ENCODE measurements at regions not wholly inside any gene's neighbourhood (a gene's known extent, or its start where the extent isn't known, plus 50 kb on each side); places are given as distances from the start of the nearest gene placed in this dataset.

DNA sequence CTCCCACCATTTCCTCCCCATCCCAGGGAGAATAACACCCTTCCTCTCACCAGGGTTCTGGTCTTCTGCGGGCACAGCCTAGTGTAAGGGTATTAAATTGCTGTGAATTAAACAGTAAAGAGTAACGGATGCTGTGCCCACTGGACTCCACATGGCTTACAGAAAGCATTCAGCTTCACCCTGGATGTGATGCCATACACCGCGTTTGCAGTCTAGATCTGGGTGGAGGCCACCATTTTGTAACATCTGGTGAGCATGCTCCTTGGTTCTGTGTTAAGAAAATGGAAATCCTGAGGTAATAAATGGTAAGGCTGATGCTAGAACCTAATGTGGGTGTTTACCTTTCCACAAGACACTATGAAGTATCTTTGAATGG, 331.8 kb upstream of the B3GAT1 start:
- Histone ChIP-seq H3K14ac (ENCODE audit: insufficient read length) (no peak overlapping the region), H3K9ac (replicated peaks in 1 of 4; ENCODE audit: extremely low read depth in 1 of 4, low read depth in 3 of 4, low read length in 3 of 4) (no peak overlapping the region), H4K91ac (replicated peaks; ENCODE audit: insufficient read length, low read length) (no peak overlapping the region), H3K36me3 (ENCODE audit: control insufficient read depth in 2 of 4, insufficient read depth in 4 of 4, low read length in 3 of 4) (no peaks in the 10 kb centered on the region), H2BK20ac (ENCODE audit: low read length) (no peak overlapping the region), H3K56ac (replicated peaks; ENCODE audit: insufficient read length, low read depth, low read length) (no peak overlapping the region), H3K23me2 (ENCODE audit: low read depth, low read length) (peaks cover 21% of the 10 kb centered on the region), H4K8ac (ENCODE audit: extremely low read depth, insufficient read depth, low read length) (no peak overlapping the region), H3K18ac (ENCODE audit: extremely low read depth, low read length) (no peak overlapping the region), H2AFZ (ENCODE audit: low read length) (no peak overlapping the region), H3K79me2 (ENCODE audit: control insufficient read depth in 1 of 2, insufficient read depth in 2 of 2, low read length in 2 of 2) (no peaks in the 10 kb centered on the region), H4K5ac (ENCODE audit: insufficient read length, low read depth, low read length) (no peak overlapping the region), H3K79me1 (ENCODE audit: low read depth, low read length) (0 out of 2 replicates have a peak, but pooled peaks cover 3% of the 10 kb centered on the region), H2AK5ac (ENCODE audit: low read depth, low read length) (no peak overlapping the region), H3K4me1 (replicated peaks in 1 of 4; ENCODE audit: control insufficient read depth in 3 of 4, insufficient read depth in 4 of 4, low read length in 3 of 4) (no peaks in the 10 kb centered on the region), H3K27me3 (replicated peaks in 1 of 4; ENCODE audit: control insufficient read depth in 3 of 4, extremely low read depth in 1 of 4, insufficient read depth in 3 of 4, low read length in 3 of 4) (peaks cover 0 to 2% (median 0%) of the 10 kb centered on the region in 4 experiments; a peak in 1 of 7 replicates), H4K20me1 (replicated peaks in 1 of 2; ENCODE audit: control insufficient read depth in 1 of 2, insufficient read depth in 2 of 2, low read length in 2 of 2) (peaks cover 0 to 8% of the 10 kb centered on the region in 2 experiments), H3K4me2 (ENCODE audit: insufficient read depth in 1 of 2, low read depth in 2 of 2, low read length in 2 of 2) (no peak overlapping the region), H3K9me3 (ENCODE audit: insufficient read depth in 2 of 2, low read depth in 1 of 2, low read length in 1 of 2) (peaks cover 14% of the 10 kb centered on the region in 2 experiments), H2BK120ac (replicated peaks; ENCODE audit: low read depth, low read length) (no peak overlapping the region), H3K4ac (replicated peaks; ENCODE audit: insufficient read length, low read depth, low read length) (no peak overlapping the region), H3K27ac (ENCODE audit: low read depth, low read length) (no peak overlapping the region), H3K4me3 (ENCODE audit: extremely low read depth in 1 of 4, insufficient read depth in 2 of 4, low read depth in 3 of 4, low read length in 4 of 4) (no peak overlapping the region), H3K23ac (ENCODE audit: insufficient read length) (no peak overlapping the region), H2BK12ac (ENCODE audit: low read depth, low read length) (no peak overlapping the region), H2BK5ac (ENCODE audit: low read depth, low read length) (no peak overlapping the region), H2BK15ac (ENCODE audit: low read length) (no peak overlapping the region)
- ChIA-PET CTCF (ENCODE audit: partially characterized antibody) (interaction anchor here (1.8 to 3.2 kb wide), 2 partner anchors 76 to 124 kb away, joined by 5 to 9 read pairs; no protein-coding TSS in a partner anchor), POLR2A (ENCODE audit: partially characterized antibody) (no interaction called here)
- FAIRE-seq, result no peak
- 97% methylated on average over 4 of the region's 4 CpGs; no CpG with 5 or more reads in 1 of the 2 experiments for WGBS, 2 experiments (ENCODE audit: extremely low coverage in 1 of 2, insufficient coverage in 1 of 2, insufficient read length in 1 of 2, insufficient replicate concordance in 2 of 2, low coverage in 1 of 2, low lambda C conversion rate in 2 of 2, missing lambda C conversion rate in 1 of 2)
- DNase-seq (ENCODE audit: low read depth in 1 of 2, low spot score in 2 of 2), result no peak
- TF ChIP-seq CHD1 (IDR thresholded peaks at IDR 0.05; ENCODE audit: low read depth, low read length), result no peak
- no peak for TF ChIP-seq JUND (IDR thresholded peaks at IDR 0.05; ENCODE audit: low read length)
- no peak for TF ChIP-seq POLR2A (IDR thresholded peaks at IDR 0.05; ENCODE audit: control extremely low read depth in 1 of 2, low read depth in 2 of 2, low read length in 2 of 2)
- no peak for TF ChIP-seq RBBP5 (IDR thresholded peaks at IDR 0.05; ENCODE audit: borderline replicate concordance, low read depth, low read length)
- no peak for TF ChIP-seq TBP (IDR thresholded peaks at IDR 0.05; ENCODE audit: low read depth, low read length)
- no peak for TF ChIP-seq BCL11A (IDR thresholded peaks at IDR 0.05; ENCODE audit: low read depth in 2 of 2, low read length in 2 of 2)
- TF ChIP-seq JUN (IDR thresholded peaks at IDR 0.05; ENCODE audit: low read depth, low read length), result no peak
- TF ChIP-seq ZNF274 (IDR thresholded peaks at IDR 0.05; ENCODE audit: borderline replicate concordance, extremely low read depth, low read length), result no peak
- TF ChIP-seq SIX5 (IDR thresholded peaks at IDR 0.05; ENCODE audit: low read depth, low read length), result no peak
- no peak for TF ChIP-seq RXRA (IDR thresholded peaks at IDR 0.05; ENCODE audit: insufficient read depth, low read depth, low read length)
- no peak for TF ChIP-seq CEBPB (IDR thresholded peaks at IDR 0.05; ENCODE audit: low read depth, low read length)
- TF ChIP-seq MAFK (IDR thresholded peaks at IDR 0.05; ENCODE audit: low read depth, low read length), result no peak
- TF ChIP-seq, protein P1, sequence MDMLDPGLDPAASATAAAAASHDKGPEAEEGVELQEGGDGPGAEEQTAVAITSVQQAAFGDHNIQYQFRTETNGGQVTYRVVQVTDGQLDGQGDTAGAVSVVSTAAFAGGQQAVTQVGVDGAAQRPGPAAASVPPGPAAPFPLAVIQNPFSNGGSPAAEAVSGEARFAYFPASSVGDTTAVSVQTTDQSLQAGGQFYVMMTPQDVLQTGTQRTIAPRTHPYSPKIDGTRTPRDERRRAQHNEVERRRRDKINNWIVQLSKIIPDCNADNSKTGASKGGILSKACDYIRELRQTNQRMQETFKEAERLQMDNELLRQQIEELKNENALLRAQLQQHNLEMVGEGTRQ (IDR thresholded peaks at IDR 0.05; ENCODE audit: low read length), result no peak
- TF ChIP-seq KDM1A (IDR thresholded peaks at IDR 0.05; ENCODE audit: borderline replicate concordance, low read length), result no peak
- TF ChIP-seq SIN3A (conservative IDR thresholded peaks at IDR 0.05 in 1 of 2, IDR thresholded peaks at IDR 0.05 in 1 of 2; ENCODE audit: low read depth in 1 of 2, low read length in 2 of 2), result no peak
